Type B pancreatic cell (in vitro differentiated cells): ENCODE measurements at regions not wholly inside any gene's neighbourhood (a gene's known extent, or its start where the extent isn't known, plus 50 kb on each side); places are given as distances from the start of the nearest gene placed in this dataset.

Source experiments
- DNase-seq: peaks from one replicate; pipeline ENCODE4 v3.0.0; 2021; ENCODE audit warnings: mixed read lengths; ENCODE audit not compliant: unreplicated experiment; ENCODE audit errors: extremely low spot score
- H3K27ac Mint-ChIP-seq: 2 replicates; pipeline ENCODE4 v1.8.0; 2021; ENCODE audit warnings: mild to moderate bottlenecking, mixed read lengths
- H3K27me3 Mint-ChIP-seq: 2 replicates; pipeline ENCODE4 v1.8.0; 2021; ENCODE audit warnings: mixed read lengths
- H3K36me3 Mint-ChIP-seq: 2 replicates; pipeline ENCODE4 v1.8.0; 2021; ENCODE audit warnings: mixed read lengths
- H3K4me1 Mint-ChIP-seq: one replicate; pipeline ENCODE4 v1.8.0; 2021; ENCODE audit warnings: mixed read lengths; ENCODE audit not compliant: unreplicated experiment
- H3K4me3 Mint-ChIP-seq: 2 replicates; pipeline ENCODE4 v1.8.0; 2021; ENCODE audit warnings: mild to moderate bottlenecking, mixed read lengths
- H3K9me3 Mint-ChIP-seq: 2 replicates; pipeline ENCODE4 v1.8.0; 2021; ENCODE audit warnings: mixed read lengths
- TF ChIP-seq, protein P1 (sequence below): fragments of 200-600 bp; sonication (generic); conservative IDR thresholded peaks from 2 replicates; pipeline ENCODE4 v1.5.0; 2021; ENCODE audit warnings: antibody characterized with exemption, mild to moderate bottlenecking

DNA sequence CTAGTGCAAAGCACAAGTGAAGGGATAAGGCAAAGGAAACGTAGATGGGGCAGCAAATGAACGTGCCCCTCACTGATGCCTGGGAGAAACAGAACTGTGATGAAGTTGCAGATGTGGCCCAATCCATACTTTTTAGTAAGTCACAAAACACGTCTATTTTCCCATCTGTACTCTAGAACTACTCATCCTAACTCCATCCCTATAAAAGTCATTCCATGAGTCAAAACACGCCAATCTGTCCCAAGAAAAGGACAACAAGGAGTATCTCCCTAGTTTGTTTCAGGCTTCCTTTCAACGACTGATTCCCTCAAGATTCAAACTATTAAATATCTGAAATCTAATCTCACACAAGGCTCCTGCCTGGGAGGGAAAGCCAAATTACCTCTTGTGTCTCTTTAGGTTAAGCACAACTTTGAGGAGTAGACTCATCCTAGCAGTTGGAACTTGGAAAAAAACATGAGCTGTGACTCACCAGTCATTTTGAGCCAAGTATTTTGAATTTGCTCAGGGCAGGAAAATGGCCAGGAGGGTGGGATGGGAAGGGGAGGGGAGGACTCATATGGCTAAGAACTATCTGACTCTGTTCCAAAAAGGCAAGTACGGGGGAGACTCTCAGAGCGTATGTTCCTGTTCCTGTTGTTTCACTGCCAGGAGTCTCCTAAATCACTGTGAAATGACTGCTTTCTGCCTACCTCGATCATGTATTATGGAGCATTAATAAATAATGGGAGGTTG is 214.5 kb upstream of the CAMK1G start:
- Mint-ChIP-seq H3K9me3 (no peaks in the 10 kb centered on the region), H3K4me1 (peaks cover 5% of the 10 kb centered on the region), H3K4me3 (no peak overlapping the region), H3K27me3 (no peaks in the 10 kb centered on the region), H3K36me3 (no peaks in the 10 kb centered on the region), H3K27ac (peak overlapping the region; percentile 55)
- TF ChIP-seq, protein P1, sequence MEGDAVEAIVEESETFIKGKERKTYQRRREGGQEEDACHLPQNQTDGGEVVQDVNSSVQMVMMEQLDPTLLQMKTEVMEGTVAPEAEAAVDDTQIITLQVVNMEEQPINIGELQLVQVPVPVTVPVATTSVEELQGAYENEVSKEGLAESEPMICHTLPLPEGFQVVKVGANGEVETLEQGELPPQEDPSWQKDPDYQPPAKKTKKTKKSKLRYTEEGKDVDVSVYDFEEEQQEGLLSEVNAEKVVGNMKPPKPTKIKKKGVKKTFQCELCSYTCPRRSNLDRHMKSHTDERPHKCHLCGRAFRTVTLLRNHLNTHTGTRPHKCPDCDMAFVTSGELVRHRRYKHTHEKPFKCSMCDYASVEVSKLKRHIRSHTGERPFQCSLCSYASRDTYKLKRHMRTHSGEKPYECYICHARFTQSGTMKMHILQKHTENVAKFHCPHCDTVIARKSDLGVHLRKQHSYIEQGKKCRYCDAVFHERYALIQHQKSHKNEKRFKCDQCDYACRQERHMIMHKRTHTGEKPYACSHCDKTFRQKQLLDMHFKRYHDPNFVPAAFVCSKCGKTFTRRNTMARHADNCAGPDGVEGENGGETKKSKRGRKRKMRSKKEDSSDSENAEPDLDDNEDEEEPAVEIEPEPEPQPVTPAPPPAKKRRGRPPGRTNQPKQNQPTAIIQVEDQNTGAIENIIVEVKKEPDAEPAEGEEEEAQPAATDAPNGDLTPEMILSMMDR: no peak
- DNase-seq: no peak

DNA sequence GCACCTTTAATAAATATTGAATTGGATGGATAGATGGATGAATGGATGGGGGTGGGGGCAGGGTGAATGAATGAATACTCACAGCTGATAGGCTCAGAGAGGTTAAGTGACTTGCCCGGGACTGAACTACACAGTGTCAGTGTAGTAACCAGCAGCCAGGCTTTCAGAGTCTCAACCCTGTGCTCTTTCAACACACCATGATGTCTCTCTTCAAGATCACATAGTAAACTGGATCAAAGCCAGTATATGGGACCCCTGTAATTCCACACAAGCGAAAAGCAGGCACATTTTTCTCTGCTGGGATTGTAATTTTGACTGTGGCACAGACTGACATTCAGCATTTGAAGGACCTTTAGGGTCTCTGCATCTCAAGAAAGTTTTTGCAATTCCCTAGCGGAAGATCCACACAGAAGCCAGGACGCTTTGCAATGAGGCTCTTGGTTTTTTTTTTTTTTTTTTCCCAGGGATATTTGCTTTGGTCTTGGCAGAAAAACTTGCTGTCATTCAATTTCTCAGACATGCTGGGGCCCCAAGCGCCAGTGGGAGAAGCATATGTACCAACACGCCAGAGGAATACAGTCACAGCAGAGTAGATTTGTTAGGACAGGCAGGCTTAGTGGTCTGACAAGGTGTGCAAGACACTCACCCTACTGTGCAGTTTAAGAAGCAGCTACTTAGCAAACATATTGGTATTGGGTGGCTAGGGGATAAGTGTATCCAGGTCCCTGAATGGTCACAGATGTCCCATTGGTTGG is 213.1 kb upstream of the CAMK1G start:
- TF ChIP-seq, protein P1: no peak
- Mint-ChIP-seq H3K4me3 (peak overlapping the region; percentile 17), H3K9me3 (no peaks in the 10 kb centered on the region), H3K36me3 (no peaks in the 10 kb centered on the region), H3K27ac (peak overlapping the region; percentile 64), H3K4me1 (peaks cover 12% of the 10 kb centered on the region), H3K27me3 (no peaks in the 10 kb centered on the region)
- no peak for DNase-seq

DNA sequence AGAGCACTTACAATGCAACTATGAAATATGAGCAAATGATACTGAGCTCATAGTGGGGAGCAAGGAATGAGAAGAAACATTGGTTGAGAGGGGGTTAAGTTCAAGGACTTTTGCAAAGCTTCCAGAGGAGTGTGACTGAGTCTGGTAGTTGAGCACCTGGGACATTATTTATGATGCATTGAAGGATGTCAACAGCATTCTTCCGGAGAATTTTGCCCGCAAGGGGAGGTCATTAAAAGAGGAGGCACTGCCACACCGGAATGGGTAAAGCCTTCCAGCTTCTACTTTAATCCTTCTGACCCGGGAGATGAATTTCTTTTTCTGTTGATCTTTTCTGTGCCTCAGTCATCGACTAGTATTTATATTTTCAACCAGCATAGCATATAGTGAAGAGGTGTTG is 208.4 kb upstream of the CAMK1G start:
- H3K4me1 Mint-ChIP-seq: peaks cover 17% of the 10 kb centered on the region
- no peaks in the 10 kb centered on the region for H3K36me3 Mint-ChIP-seq
- TF ChIP-seq, protein P1: no peak
- H3K4me3 Mint-ChIP-seq: no peak overlapping the region
- DNase-seq: no peak
- H3K27ac Mint-ChIP-seq: peak overlapping the region; percentile 65
- no peaks in the 10 kb centered on the region for H3K9me3 Mint-ChIP-seq
- no peaks in the 10 kb centered on the region for H3K27me3 Mint-ChIP-seq

DNA sequence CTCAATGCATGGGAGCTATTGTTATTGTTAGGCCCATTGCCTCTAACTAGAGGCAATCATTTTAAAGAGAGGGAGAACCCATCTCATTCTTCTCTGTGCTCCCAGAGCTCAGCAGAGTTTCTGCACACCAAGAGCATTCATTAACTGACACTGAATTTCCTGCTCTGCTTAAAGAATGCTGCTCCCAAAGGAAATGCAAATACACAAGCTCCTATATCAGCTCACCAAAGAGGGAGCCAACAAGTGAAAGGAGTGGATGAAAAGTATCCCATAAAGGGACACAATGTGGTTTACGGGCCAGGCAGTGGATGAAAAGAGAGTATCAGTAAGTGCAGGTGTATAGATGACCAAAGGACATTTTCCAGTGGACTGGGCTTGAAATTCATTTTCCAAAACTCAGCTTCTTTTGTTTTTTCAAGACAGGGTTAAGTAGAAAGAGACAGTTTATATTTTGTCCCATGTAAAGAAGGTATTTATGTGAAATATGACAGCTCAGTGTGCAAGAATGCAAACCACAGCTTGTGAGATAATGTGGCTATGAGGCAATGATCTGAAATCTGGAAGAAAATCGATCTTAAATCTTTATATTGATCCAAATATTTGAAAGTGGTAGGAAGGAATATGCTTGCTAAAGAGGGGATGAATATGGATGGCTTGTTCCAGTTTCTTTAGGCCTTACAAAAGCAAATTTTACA is 207.7 kb upstream of the CAMK1G start:
- TF ChIP-seq, protein P1: no peak
- H3K27ac Mint-ChIP-seq: peak overlapping the region; percentile 65
- H3K9me3 Mint-ChIP-seq: no peaks in the 10 kb centered on the region
- H3K27me3 Mint-ChIP-seq: no peaks in the 10 kb centered on the region
- no peak for DNase-seq
- no peaks in the 10 kb centered on the region for H3K36me3 Mint-ChIP-seq
- H3K4me3 Mint-ChIP-seq: peak overlapping the region; percentile 7
- peaks cover 17% of the 10 kb centered on the region for H3K4me1 Mint-ChIP-seq

- H3K27ac Mint-ChIP-seq: peak overlapping the region; percentile 65
- no peaks in the 10 kb centered on the region for H3K9me3 Mint-ChIP-seq
- H3K4me3 Mint-ChIP-seq: no peak overlapping the region
- DNase-seq: no peak
- TF ChIP-seq, protein P1: no peak
- H3K27me3 Mint-ChIP-seq: no peaks in the 10 kb centered on the region
- no peaks in the 10 kb centered on the region for H3K36me3 Mint-ChIP-seq
- H3K4me1 Mint-ChIP-seq: peaks cover 17% of the 10 kb centered on the region
Measured at GRCh38 chr1:209376774-209377173, 206.7 kb upstream of the CAMK1G start.
